ENCODE measurements at regions not wholly inside any gene's neighbourhood (a gene's known extent, or its start where the extent isn't known, plus 50 kb on each side); places are given as distances from the start of the nearest gene placed in this dataset.
"Not testable (repeated sequence)": the region's sequence is repeated elsewhere in the genome, so short reads cannot be mapped to it uniquely, and the experiment has no call there.

DNA sequence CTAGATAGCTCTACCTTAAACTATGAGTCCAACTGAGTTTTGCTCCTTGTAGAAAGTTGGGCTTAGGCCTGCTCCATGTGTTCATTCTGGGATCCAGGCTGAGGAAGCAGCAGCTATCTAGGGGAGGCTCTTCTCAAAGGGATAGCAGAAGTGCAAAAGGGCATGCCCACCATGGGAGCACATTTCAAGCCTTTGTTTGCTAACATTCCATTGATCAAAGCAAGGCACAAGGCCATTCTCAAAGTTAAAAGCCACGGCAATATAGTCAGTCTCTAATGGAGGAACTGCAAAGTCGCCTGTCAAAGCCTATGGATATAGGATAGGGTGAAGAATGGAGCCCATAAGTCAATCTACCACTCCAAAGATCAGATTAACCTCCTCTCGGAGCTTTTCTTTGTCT is 488.1 kb upstream of the ARX start:
- no peak for DNase-seq (ENCODE audit: low read depth in 1 of 2, low spot score in 1 of 2)
- TF ChIP-seq JUND (IDR thresholded peaks at IDR 0.05; ENCODE audit: low read depth), result no peak
- in situ Hi-C loops (cut with HindIII; ENCODE audit: low pct_unique_long_range_greater_than_20kb, low sequenced_read_pairs), result no loop called here

DNA sequence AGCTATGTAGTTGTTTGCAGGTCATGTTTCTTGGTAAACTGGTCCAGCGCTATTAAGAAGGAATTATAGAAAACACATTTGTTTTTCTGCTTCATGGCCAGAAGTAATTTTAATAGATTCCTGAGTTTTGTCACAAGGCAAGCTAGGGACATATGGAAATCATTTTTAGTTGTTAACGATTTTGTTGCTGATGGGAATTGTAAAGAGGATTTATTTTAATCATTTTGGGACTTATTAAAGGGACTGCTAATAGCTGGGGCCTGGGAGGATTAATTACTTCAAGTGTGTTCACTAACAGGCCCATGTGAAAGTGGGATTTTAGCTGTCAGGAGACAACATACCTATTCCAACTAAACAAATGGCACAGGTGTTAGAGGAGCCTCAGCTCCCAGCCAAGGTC is 492.0 kb upstream of the ARX start:
- no peak for DNase-seq (ENCODE audit: low read depth in 1 of 2, low spot score in 1 of 2)
- TF ChIP-seq JUND (IDR thresholded peaks at IDR 0.05; ENCODE audit: low read depth), result no peak
- in situ Hi-C loops (cut with HindIII; ENCODE audit: low pct_unique_long_range_greater_than_20kb, low sequenced_read_pairs), result no loop called here

- DNase-seq (ENCODE audit: low read depth in 1 of 2, low spot score in 1 of 2), result no peak
- in situ Hi-C loops (cut with HindIII; ENCODE audit: low pct_unique_long_range_greater_than_20kb, low sequenced_read_pairs), result no loop called here
- TF ChIP-seq JUND (IDR thresholded peaks at IDR 0.05; ENCODE audit: low read depth), result no peak
Observed at GRCh38 chrX:25519258-25519657, 503.5 kb upstream of the ARX start.

DNA sequence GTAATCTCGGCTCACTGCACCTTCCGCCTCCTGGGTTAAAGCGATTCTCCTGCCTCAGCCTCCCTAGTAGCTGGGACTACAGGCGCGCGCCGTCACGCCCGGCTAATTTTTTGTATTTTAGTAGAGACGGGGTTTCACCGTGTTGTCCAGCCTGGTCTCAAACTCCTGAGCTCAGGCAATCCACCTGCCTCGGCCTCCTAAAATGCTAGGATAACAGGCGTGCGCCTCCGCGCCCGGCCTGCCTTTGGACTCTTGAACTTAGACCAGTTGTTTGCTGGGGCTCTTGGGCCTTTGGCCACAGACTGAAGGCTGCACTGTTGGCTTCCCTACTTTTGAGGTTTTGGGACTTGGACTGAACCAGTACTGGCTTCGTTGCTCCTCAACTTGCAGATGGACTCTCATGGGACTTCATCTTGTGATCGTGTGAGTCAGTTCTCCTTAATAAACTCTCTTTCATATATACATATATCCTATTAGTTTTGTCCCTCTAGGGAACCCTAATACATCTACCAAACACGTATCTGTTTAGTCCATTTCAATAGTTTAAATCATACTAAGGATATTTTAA is 506.8 kb upstream of the ARX start:
- in situ Hi-C loops (cut with HindIII; ENCODE audit: low pct_unique_long_range_greater_than_20kb, low sequenced_read_pairs), result not testable (repeated sequence)

DNA sequence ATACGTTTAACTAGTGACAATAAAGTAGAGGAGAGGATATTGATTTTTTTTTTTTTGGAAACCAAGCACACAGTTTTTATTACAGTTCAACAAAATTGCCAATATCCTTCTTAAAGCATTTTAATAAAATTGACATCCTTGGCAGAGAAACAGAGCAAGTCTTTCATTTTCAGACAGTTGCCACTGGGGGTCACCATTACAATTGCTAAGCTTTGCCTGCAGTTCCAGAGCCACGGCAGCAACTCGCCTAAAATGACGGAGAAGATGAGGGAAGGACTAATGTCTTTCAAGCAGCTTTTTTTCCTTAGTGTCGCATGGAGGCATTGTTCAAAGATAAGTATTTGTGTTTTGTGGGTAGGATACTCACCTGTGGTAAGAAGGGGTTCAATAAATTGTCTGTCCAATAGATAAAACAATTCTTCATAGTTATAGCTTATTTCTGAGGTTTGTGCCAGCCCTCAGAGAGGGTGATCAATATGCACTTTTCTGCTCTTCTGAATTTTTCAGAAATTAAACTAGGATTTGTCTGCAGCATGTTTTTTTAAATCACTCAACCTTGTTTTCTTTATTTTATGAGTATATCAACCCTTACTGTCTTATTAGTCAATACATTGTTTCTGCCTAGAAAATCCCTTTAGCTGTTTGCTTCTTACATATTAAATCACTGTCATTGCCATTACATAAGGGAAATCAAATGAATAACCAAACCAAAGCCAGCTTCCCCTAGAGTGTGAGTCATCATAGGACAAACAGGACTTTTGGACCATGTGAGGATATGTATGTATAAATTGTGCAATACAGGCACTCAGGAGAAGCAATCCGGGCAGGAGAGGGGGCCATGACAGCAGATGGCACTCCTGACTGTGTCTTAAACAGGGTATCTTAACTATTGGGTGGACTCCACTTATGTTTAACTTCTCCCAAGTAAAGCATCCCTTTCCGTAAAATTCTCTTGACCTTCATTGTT is 508.1 kb upstream of the ARX start:
- DNase-seq (ENCODE audit: low read depth in 1 of 2, low spot score in 1 of 2), result peak; percentile 17 to 58
- TF ChIP-seq JUND (IDR thresholded peaks at IDR 0.05; ENCODE audit: low read depth), result no peak
- in situ Hi-C loops (cut with HindIII; ENCODE audit: low pct_unique_long_range_greater_than_20kb, low sequenced_read_pairs), result no loop called here

More for the DNA sequence above, 506.8 kb upstream of the ARX start:
- not testable (repeated sequence) for DNase-seq (ENCODE audit: low read depth in 1 of 2, low spot score in 1 of 2)

DNA sequence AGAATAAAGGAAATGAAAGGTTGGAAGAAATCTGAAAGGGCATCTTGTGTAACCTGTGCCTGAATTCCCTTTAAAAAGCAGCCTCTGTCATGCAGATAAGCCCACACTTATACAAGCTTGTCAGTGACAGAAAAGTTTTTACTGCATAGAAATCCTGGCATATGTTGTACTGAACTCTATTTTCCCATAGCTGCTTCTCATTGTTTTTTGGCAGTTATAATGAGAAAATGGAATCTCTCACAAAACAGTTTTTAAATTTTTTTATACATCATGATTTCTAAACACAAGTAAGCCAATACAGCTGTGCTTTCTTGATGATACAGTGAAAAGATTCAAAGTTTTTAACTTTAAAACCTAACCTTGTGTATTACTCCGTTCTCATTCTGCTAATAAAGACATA is 511.4 kb upstream of the ARX start:
- DNase-seq (ENCODE audit: low read depth in 1 of 2, low spot score in 1 of 2), result no peak
- TF ChIP-seq JUND (IDR thresholded peaks at IDR 0.05; ENCODE audit: low read depth), result no peak
- in situ Hi-C loops (cut with HindIII; ENCODE audit: low pct_unique_long_range_greater_than_20kb, low sequenced_read_pairs), result no loop called here

DNA sequence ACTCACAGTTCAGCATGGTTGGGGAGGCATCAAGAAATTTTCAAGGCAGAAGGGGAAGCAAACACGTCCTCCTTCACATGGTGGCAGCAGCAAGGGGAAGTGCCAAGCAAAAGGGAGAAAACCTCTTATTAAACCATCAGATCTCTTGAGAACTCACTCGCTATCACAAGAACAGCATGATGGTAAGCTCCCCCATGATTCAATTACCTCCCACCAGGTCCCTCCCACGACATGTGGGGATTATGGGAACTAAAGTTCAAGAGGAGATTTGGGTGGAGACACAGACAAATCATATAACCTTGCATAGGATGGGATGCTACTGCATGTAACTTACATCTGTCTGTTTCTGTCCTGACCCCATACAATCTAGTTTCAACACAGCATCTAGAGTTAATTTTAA is 511.8 kb upstream of the ARX start:
- in situ Hi-C loops (cut with HindIII; ENCODE audit: low pct_unique_long_range_greater_than_20kb, low sequenced_read_pairs), result no loop called here
- no peak for TF ChIP-seq JUND (IDR thresholded peaks at IDR 0.05; ENCODE audit: low read depth)

DNA sequence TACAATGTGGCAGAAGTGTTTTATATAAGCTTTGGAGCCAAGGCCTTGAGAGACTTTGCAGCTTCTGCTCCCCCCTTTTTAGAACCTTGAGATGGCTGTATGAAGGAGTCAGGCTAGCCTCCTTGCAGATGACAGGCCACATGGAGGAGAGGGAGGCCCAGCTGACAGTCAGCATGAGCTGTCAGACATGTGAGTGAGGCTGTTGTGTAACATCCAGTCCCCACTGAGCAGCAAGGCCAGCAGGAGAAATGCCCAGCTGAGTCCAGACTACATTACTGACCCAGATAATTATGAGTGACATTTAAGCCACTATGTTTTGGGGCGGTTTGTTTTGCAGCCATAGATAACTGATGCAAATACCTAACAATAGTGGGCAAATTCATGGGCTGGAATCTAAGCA is 515.3 kb upstream of the ARX start:
- no peak for DNase-seq (ENCODE audit: low read depth in 1 of 2, low spot score in 1 of 2)
- in situ Hi-C loops (cut with HindIII; ENCODE audit: low pct_unique_long_range_greater_than_20kb, low sequenced_read_pairs), result no loop called here
- no peak for TF ChIP-seq JUND (IDR thresholded peaks at IDR 0.05; ENCODE audit: low read depth)

More for the DNA sequence above, 511.8 kb upstream of the ARX start:
- no peak for DNase-seq (ENCODE audit: low read depth in 1 of 2, low spot score in 1 of 2)

GRCh38 chrX:25534091-25534490 is 518.3 kb upstream of the ARX start:
- in situ Hi-C loops (cut with HindIII; ENCODE audit: low pct_unique_long_range_greater_than_20kb, low sequenced_read_pairs), result no loop called here
- DNase-seq (ENCODE audit: low read depth in 1 of 2, low spot score in 1 of 2), result no peak
- TF ChIP-seq JUND (IDR thresholded peaks at IDR 0.05; ENCODE audit: low read depth), result no peak

DNA sequence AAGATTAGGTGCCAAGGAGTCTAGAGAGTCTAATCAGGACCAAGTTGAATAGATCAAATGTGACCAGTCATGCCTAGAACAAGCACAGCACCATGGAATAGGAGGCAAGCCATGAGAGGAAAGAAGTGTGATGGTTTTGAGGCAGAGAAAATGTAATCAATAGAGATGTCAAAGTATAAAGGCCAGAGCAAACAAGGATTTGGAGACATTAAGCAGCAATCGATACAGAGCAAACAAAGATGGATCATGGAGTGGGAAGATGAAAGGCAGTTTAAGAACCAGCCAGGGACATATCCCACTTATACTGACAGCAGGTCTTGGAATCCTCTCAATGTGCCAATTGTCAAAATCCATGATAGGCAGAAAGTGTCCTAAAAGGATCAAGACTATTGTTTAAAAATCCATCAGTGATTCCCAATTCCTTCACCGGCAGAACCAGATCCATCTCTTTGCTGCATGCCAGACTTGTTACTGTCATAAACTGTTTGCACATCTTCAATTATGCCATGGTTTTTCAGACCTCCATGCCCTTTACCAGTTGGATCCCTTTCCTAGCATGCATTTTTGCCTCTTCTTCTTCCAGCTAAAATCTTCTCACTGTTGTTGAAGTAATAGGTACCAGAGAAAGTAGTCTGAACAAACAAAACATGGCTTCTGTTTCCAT is 520.7 kb upstream of the ARX start:
- in situ Hi-C loops (cut with HindIII; ENCODE audit: low pct_unique_long_range_greater_than_20kb, low sequenced_read_pairs), result no loop called here
- no peak for TF ChIP-seq JUND (IDR thresholded peaks at IDR 0.05; ENCODE audit: low read depth)
- DNase-seq (ENCODE audit: low read depth in 1 of 2, low spot score in 1 of 2), result no peak

DNA sequence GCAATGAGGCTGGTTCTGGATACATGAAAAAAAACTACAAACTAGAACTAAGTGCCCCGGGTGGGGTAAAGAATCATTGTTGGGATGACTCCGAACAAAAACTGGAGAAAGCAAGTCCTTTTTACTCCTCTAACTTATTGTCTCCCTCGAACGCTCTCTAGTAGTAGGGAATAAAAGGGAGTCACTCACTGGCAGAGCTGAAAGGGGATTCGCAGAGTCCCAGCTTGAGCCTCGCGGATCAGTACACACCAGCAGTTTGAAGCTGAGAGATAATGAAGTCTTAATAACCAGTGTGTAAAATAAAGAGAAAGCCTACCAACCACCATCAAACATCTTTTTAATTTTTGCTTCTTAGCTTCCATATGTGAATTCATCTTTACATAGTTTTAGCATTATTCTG is 521.9 kb upstream of the ARX start:
- no peak for TF ChIP-seq JUND (IDR thresholded peaks at IDR 0.05; ENCODE audit: low read depth)
- in situ Hi-C loops (cut with HindIII; ENCODE audit: low pct_unique_long_range_greater_than_20kb, low sequenced_read_pairs), result no loop called here
- no peak for DNase-seq (ENCODE audit: low read depth in 1 of 2, low spot score in 1 of 2)

DNA sequence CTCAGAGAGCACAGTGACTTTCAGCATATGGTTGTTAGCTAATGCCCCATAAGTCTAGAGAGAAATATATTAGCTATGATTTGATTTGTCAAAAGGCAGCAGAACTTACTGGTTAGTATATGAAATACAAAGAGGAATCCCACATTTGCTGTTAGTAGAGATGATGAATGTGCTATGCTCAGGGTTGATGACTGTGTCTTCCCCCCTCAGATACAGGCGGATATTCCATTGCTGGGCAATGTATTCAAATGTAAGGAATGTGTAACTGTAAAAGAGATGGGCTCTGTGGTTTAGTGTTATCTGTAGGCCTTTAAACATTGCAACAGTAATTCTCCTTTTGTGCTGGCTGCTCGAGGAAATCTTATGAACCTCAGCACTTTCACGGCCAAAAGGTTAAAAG is 528.9 kb upstream of the ARX start:
- TF ChIP-seq JUND (IDR thresholded peaks at IDR 0.05; ENCODE audit: low read depth), result no peak
- in situ Hi-C loops (cut with HindIII; ENCODE audit: low pct_unique_long_range_greater_than_20kb, low sequenced_read_pairs), result no loop called here
- DNase-seq (ENCODE audit: low read depth in 1 of 2, low spot score in 1 of 2), result no peak

GRCh38 chrX:25548811-25549210 is 533.0 kb upstream of the ARX start:
- in situ Hi-C loops (cut with HindIII; ENCODE audit: low pct_unique_long_range_greater_than_20kb, low sequenced_read_pairs), result no loop called here
- no peak for TF ChIP-seq JUND (IDR thresholded peaks at IDR 0.05; ENCODE audit: low read depth)
- no peak for DNase-seq (ENCODE audit: low read depth in 1 of 2, low spot score in 1 of 2)
